Choroid plexus epithelial cell (primary cell): ENCODE measurements at regions not wholly inside any gene's neighbourhood (a gene's known extent, or its start where the extent isn't known, plus 50 kb on each side); places are given as distances from the start of the nearest gene placed in this dataset.

Experiments
- DNase-seq: peaks from one replicate; pipeline ENCODE4 v3.0.0-alpha.2; 2010; ENCODE audit warnings: low read depth
- H3K4me3 ChIP-seq: 2 replicates; pipeline ENCODE4 v1.5.1; 2011; ENCODE audit warnings: low read depth, mild to moderate bottlenecking, control low read depth, low read length, moderate library complexity
- TF ChIP-seq, protein P1 (sequence below): conservative IDR thresholded peaks from 2 replicates; pipeline ENCODE4 v1.5.1; 2011; ENCODE audit warnings: low read depth, mild to moderate bottlenecking, control low read depth, inconsistent platforms, low read length, moderate library complexity

DNA sequence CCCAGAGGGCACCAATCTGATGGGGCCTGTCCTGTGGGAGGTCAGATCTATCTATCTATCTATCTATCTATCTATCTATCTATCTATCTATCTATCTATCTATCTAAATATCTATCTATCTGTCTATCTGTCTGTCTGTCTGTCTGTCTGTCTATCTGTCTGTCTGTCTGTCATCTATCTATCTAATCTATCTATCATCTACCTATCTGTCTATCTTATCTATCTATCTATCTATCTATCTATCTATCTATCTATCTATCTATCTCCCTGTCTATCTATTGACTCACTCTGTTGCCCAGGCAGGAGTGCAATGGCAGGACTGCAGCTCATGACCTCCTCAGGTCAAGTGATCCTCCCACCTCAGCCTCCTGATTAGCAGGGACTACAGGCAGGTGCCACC, 155.7 kb upstream of the STX18 start:
- DNase-seq, result no peak
- no peak overlapping the region for H3K4me3 ChIP-seq
- TF ChIP-seq, protein P1, sequence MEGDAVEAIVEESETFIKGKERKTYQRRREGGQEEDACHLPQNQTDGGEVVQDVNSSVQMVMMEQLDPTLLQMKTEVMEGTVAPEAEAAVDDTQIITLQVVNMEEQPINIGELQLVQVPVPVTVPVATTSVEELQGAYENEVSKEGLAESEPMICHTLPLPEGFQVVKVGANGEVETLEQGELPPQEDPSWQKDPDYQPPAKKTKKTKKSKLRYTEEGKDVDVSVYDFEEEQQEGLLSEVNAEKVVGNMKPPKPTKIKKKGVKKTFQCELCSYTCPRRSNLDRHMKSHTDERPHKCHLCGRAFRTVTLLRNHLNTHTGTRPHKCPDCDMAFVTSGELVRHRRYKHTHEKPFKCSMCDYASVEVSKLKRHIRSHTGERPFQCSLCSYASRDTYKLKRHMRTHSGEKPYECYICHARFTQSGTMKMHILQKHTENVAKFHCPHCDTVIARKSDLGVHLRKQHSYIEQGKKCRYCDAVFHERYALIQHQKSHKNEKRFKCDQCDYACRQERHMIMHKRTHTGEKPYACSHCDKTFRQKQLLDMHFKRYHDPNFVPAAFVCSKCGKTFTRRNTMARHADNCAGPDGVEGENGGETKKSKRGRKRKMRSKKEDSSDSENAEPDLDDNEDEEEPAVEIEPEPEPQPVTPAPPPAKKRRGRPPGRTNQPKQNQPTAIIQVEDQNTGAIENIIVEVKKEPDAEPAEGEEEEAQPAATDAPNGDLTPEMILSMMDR, result no peak

DNA sequence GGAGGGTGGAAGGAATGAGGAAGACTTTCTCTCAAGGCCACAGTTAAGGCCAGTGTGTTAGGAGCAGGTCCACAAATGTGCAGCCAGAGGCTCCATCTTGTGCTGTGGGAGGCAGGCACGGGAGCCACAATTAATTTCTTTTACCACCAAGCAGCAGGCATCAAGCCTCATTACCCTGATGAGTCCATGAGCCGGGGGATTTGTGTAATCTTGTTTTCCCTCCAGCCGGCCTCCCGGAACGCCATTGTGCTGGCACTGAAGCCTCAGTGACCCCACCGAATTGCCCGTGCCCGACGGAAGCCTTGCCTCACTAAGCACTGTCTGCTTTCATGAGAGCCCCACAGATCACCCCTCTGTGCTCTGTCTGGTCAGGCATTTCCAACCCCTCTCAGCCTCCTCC, 154.7 kb upstream of the STX18 start:
- no peak for DNase-seq
- no peak overlapping the region for H3K4me3 ChIP-seq
- TF ChIP-seq, protein P1, result no peak

DNA sequence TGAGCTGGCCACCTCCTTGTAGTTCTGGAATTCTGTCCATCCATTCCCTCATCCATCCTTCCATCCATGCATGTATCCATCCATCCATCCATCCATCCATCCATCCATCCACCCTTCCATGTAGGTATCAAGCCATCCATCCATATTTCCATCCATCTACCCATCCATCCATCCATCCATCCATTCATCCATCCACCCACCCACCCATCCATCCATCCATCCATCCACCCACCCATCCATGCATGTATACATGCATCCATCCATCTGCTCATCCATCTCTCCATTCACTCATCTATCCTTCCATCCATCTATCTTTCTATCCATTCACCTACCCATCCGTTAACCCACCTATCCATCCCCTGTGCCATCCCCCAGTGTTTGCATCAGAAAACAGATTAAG, 153.6 kb upstream of the STX18 start:
- TF ChIP-seq, protein P1, result no peak
- no peak for DNase-seq
- no peak overlapping the region for H3K4me3 ChIP-seq

DNA sequence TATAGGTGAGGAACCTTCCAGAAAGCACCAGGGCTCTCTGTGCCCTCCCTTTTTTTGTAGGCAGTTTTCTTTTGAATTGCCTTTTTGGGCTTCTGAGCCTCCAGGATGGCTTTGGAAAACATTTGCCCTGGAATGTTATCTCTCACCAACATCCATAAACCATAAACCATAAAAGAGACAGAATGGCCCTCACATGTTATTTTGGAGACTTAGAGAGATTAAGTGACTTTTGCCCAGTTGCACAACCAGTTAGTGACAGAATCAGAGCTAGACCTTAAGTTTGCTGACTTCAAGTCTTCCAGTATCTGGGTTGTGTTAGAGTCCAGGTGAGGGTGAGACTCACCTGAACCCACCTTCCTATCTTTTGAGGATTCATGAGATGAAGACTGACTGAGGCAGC, 153.0 kb upstream of the STX18 start:
- H3K4me3 ChIP-seq, result no peak overlapping the region
- TF ChIP-seq, protein P1, result no peak
- DNase-seq, result no peak

DNA sequence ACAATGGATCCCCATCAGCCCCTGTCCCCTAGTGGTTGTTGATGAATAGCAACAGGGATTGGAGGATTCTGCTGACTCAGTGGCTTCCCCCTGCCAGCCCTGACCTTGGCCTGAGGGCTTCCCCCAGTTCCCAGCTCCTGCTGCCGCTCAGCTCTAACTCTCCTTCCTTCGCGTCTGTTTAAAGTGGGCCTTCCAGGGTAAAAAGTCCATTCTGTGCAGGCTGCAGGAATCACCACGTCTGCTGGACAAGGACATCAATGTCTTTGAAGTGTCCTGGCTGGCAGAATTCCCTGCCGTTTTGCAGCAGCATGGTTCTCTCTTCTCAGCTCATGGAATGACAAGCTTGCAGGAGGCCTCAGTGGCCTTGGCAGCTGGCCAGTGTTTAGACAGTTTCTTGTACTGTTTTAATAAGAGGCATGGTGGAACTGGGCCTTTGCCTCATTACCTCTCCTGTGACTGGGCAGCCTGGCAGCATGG, 152.5 kb upstream of the STX18 start:
- peak; percentile 33 for DNase-seq
- no peak overlapping the region for H3K4me3 ChIP-seq
- TF ChIP-seq, protein P1, result peak; percentile 56

DNA sequence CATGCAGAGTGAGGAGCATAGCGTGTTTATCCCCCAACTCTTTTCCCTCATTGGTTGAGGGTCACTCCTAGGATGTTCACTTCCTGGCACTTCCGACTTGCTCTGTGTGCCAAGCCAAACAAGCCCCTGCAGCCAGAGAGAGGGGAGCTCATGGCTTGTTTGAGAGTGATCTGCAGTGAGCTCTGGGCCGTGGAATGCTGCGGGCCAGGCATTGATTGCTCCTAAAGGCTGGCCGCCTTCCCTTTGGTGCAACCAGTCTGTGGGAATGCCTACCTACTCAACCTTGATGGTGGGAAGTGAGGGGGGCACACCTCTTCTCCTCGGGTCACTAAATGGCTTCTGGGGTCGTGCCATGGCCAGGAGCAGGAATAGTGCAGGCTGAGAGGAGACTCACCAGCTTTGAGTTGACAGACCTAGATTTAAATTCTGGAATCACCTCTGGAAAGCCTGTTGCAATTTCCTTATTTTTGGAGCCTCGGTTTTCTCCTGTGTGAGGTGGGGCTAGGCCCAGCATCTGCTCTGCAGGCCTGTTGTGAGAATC, 152.0 kb upstream of the STX18 start:
- TF ChIP-seq, protein P1, result no peak
- DNase-seq, result no peak
- no peak overlapping the region for H3K4me3 ChIP-seq

GRCh38 chr4:4693258-4693657, 151.4 kb upstream of the STX18 start:
- TF ChIP-seq, protein P1, result peak; percentile 2
- no peak overlapping the region for H3K4me3 ChIP-seq
- peak; percentile 30 for DNase-seq
